ENCODE measurements at regions not wholly inside any gene's neighbourhood (a gene's known extent, or its start where the extent isn't known, plus 50 kb on each side); places are given as distances from the start of the nearest gene placed in this dataset.

- H3K9me3 ChIP-seq = no peaks in the 10 kb centered on the region
- no peak for DNase-seq
- no peaks in the 10 kb centered on the region for H3K36me3 ChIP-seq
- TF ChIP-seq EP300 (IDR thresholded peaks at IDR 0.05) = no peak
- TF ChIP-seq CTCF (IDR thresholded peaks at IDR 0.05) = no peak
- TF ChIP-seq POLR2A (IDR thresholded peaks at IDR 0.05) = no peak
- intact Hi-C loops (cut with DNase I) = no loop called here
- 78 to 84% (median 78%) methylated on average over 22 of the region's 22 CpGs for WGBS, 3 donors
- H3K4me3 ChIP-seq = no peak overlapping the region
- H3K27me3 ChIP-seq = no peaks in the 10 kb centered on the region
- H3K27ac ChIP-seq = no peak overlapping the region
- no peaks in the 10 kb centered on the region for H3K4me1 ChIP-seq (ENCODE audit: insufficient read depth)
Measured at GRCh38 chr12:34209259-34209835, 187.1 kb downstream of the ALG10 start.

- intact Hi-C loops (cut with DNase I) = loop anchor here in 2 of 4 donors (10.0 kb wide), 1 partner anchor 85 kb away; no protein-coding TSS in a partner anchor
- Histone ChIP-seq H3K4me3 (no peak overlapping the region), H3K27me3 (no peaks in the 10 kb centered on the region), H3K27ac (no peak overlapping the region), H3K9me3 (no peaks in the 10 kb centered on the region), H3K4me1 (ENCODE audit: insufficient read depth) (no peaks in the 10 kb centered on the region), H3K36me3 (no peaks in the 10 kb centered on the region)
- DNase-seq = no peak
- 78 to 83% (median 82%) methylated on average over 14 of the region's 14 CpGs for WGBS, 3 donors
- TF ChIP-seq CTCF (IDR thresholded peaks at IDR 0.05) (no peak), EP300 (IDR thresholded peaks at IDR 0.05) (no peak), POLR2A (IDR thresholded peaks at IDR 0.05) (no peak)
Measured at GRCh38 chr12:34210183-34210582, 187.9 kb downstream of the ALG10 start.

- TF ChIP-seq POLR2A (IDR thresholded peaks at IDR 0.05) = no peak
- TF ChIP-seq CTCF (IDR thresholded peaks at IDR 0.05) = no peak
- TF ChIP-seq EP300 (IDR thresholded peaks at IDR 0.05) = no peak
- H3K27me3 ChIP-seq = no peaks in the 10 kb centered on the region
- no peaks in the 10 kb centered on the region for H3K9me3 ChIP-seq
- H3K4me3 ChIP-seq = no peak overlapping the region
- no peaks in the 10 kb centered on the region for H3K36me3 ChIP-seq
- no peak for DNase-seq
- WGBS, 3 donors = 86 to 88% (median 87%) methylated on average over 35 of the region's 35 CpGs
- no peaks in the 10 kb centered on the region for H3K4me1 ChIP-seq (ENCODE audit: insufficient read depth)
- intact Hi-C loops (cut with DNase I) = loop anchor here in 2 of 4 donors (10.0 kb wide), 1 partner anchor 86 kb away; no protein-coding TSS in a partner anchor
- H3K27ac ChIP-seq = no peak overlapping the region
Measured at GRCh38 chr12:34210689-34211530, 188.6 kb downstream of the ALG10 start.

- intact Hi-C loops (cut with DNase I) = loop anchor here in 2 of 4 donors (10.0 kb wide), 1 partner anchor 88 kb away; no protein-coding TSS in a partner anchor
- no peak for DNase-seq
- Histone ChIP-seq H3K27ac (no peak overlapping the region), H3K27me3 (no peaks in the 10 kb centered on the region), H3K36me3 (no peaks in the 10 kb centered on the region), H3K9me3 (no peaks in the 10 kb centered on the region), H3K4me1 (ENCODE audit: insufficient read depth) (no peaks in the 10 kb centered on the region), H3K4me3 (no peak overlapping the region)
- TF ChIP-seq CTCF (IDR thresholded peaks at IDR 0.05) (no peak), EP300 (IDR thresholded peaks at IDR 0.05) (no peak), POLR2A (IDR thresholded peaks at IDR 0.05) (no peak)
- 80 to 86% (median 84%) methylated on average over 6 of the region's 6 CpGs for WGBS, 3 donors
Measured at GRCh38 chr12:34212651-34213050, 190.4 kb downstream of the ALG10 start.
